ENCODE measurements at regions not wholly inside any gene's neighbourhood (a gene's known extent, or its start where the extent isn't known, plus 50 kb on each side); places are given as distances from the start of the nearest gene placed in this dataset.

DNA sequence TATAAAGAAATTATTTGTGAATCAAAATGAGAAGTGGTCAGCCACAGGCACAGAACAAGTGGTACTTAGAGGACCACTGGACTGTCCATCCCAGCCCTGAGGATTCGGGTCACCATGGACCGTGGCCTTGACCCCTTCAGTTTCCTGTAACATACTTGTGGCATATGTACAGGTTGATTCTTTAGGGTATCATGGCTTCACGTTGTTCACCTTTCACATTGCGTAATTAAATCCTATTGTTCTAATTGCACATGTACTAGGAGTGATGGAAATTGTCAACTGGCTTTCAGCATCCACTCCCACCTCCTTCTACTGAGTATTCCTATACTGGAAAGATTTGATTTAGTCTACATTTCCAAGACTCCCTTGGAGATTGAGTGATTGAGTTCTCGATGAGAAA is 148.3 kb upstream of the GJB5 start:
- H3K4me3 ChIP-seq (ENCODE audit: low read depth, low read length) = no peak overlapping the region
- no TSS peak for BruUV-seq (replicated peaks)
- Mint-ChIP-seq H3K27me3 (ENCODE audit: insufficient read depth, unreplicated experiment) (peaks cover 14% of the 10 kb centered on the region), H3K4me3 (ENCODE audit: unreplicated experiment) (no peak overlapping the region), H3K36me3 (ENCODE audit: insufficient read depth, unreplicated experiment) (no peaks in the 10 kb centered on the region), H3K4me1 (ENCODE audit: low read depth, unreplicated experiment) (no peaks in the 10 kb centered on the region), H3K27ac (ENCODE audit: unreplicated experiment) (no peak overlapping the region), H3K9me3 (ENCODE audit: unreplicated experiment) (no peaks in the 10 kb centered on the region)
- H3K36me3 ChIP-seq (ENCODE audit: control insufficient read depth, insufficient read depth, low read length) = no peaks in the 10 kb centered on the region
- H3K9me3 ChIP-seq = no peaks in the 10 kb centered on the region
- DNase-seq = no peak
- no peaks in the 10 kb centered on the region for H3K4me1 ChIP-seq
- TF ChIP-seq CTCF (IDR thresholded peaks at IDR 0.05; ENCODE audit: insufficient read depth in 1 of 2, low read depth in 1 of 2, low read length in 1 of 2, severe bottlenecking in 1 of 2, unreplicated experiment in 1 of 2) = no peak
- CTCF ChIA-PET = no interaction called here
- H3K27me3 ChIP-seq (replicated peaks; ENCODE audit: control insufficient read depth, insufficient read depth, low read length) = no peaks in the 10 kb centered on the region
- POLR2A ChIA-PET = no interaction called here
- intact Hi-C loops (cut with micrococcal nuclease; ENCODE audit: unreplicated experiment) = no loop called here

- POLR2A ChIA-PET = no interaction called here
- peaks cover 6% of the 10 kb centered on the region for H3K36me3 Mint-ChIP-seq (ENCODE audit: insufficient read depth, unreplicated experiment)
- H3K27me3 Mint-ChIP-seq (ENCODE audit: insufficient read depth, unreplicated experiment) = peaks cover 17% of the 10 kb centered on the region
Observed at GRCh38 chr1:34610063-34610462, 144.8 kb upstream of the GJB5 start.

DNA sequence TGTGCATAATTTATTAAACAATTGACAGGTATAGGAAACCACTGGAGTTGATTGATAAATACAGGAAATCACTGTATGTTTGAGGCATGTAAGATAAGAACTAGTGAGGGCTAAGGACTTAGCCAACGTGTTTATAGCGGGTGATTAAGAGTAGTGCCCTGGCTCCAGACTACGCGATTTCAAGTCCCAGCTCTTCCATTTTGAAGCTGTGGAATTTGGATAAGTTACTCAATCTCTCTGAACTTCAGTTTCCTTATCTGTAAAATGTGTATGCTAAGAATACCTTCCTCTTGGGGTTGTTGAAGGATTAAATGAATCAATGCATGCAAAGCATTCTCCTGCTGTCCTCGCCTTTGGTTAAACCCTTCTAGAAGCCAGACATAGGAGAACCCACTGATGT is 143.3 kb upstream of the GJB5 start:
- no peaks in the 10 kb centered on the region for H3K27me3 ChIP-seq (replicated peaks; ENCODE audit: control insufficient read depth, insufficient read depth, low read length)
- CTCF ChIA-PET = no interaction called here
- Mint-ChIP-seq H3K4me1 (ENCODE audit: low read depth, unreplicated experiment) (no peaks in the 10 kb centered on the region), H3K9me3 (ENCODE audit: unreplicated experiment) (no peaks in the 10 kb centered on the region), H3K4me3 (ENCODE audit: unreplicated experiment) (no peak overlapping the region), H3K27me3 (ENCODE audit: insufficient read depth, unreplicated experiment) (peaks cover 18% of the 10 kb centered on the region), H3K36me3 (ENCODE audit: insufficient read depth, unreplicated experiment) (peaks cover 6% of the 10 kb centered on the region), H3K27ac (ENCODE audit: unreplicated experiment) (no peak overlapping the region)
- H3K4me1 ChIP-seq = no peaks in the 10 kb centered on the region
- TF ChIP-seq CTCF (IDR thresholded peaks at IDR 0.05; ENCODE audit: insufficient read depth in 1 of 2, low read depth in 1 of 2, low read length in 1 of 2, severe bottlenecking in 1 of 2, unreplicated experiment in 1 of 2) = no peak
- intact Hi-C loops (cut with micrococcal nuclease; ENCODE audit: unreplicated experiment) = no loop called here
- H3K36me3 ChIP-seq (ENCODE audit: control insufficient read depth, insufficient read depth, low read length) = no peaks in the 10 kb centered on the region
- H3K4me3 ChIP-seq (ENCODE audit: low read depth, low read length) = no peak overlapping the region
- no peak for DNase-seq
- POLR2A ChIA-PET = no interaction called here
- no peaks in the 10 kb centered on the region for H3K9me3 ChIP-seq
- BruUV-seq (replicated peaks) = no TSS peak

More at GRCh38 chr1:34610063-34610462, 144.8 kb upstream of the GJB5 start:
- Histone ChIP-seq H3K4me3 (ENCODE audit: low read depth, low read length) (no peak overlapping the region), H3K4me1 (no peaks in the 10 kb centered on the region), H3K36me3 (ENCODE audit: control insufficient read depth, insufficient read depth, low read length) (no peaks in the 10 kb centered on the region), H3K27me3 (replicated peaks; ENCODE audit: control insufficient read depth, insufficient read depth, low read length) (no peaks in the 10 kb centered on the region), H3K9me3 (no peaks in the 10 kb centered on the region)
- intact Hi-C loops (cut with micrococcal nuclease; ENCODE audit: unreplicated experiment) = no loop called here
- no TSS peak for BruUV-seq (replicated peaks)
- no peaks in the 10 kb centered on the region for H3K9me3 Mint-ChIP-seq (ENCODE audit: unreplicated experiment)
- CTCF ChIA-PET = no interaction called here
- no peak overlapping the region for H3K4me3 Mint-ChIP-seq (ENCODE audit: unreplicated experiment)
- no peaks in the 10 kb centered on the region for H3K4me1 Mint-ChIP-seq (ENCODE audit: low read depth, unreplicated experiment)
- H3K27ac Mint-ChIP-seq (ENCODE audit: unreplicated experiment) = no peak overlapping the region
- no peak for DNase-seq
- TF ChIP-seq CTCF (IDR thresholded peaks at IDR 0.05; ENCODE audit: insufficient read depth in 1 of 2, low read depth in 1 of 2, low read length in 1 of 2, severe bottlenecking in 1 of 2, unreplicated experiment in 1 of 2) = no peak
